HEK293T (cell line): ENCODE measurements at regions not wholly inside any gene's neighbourhood (a gene's known extent, or its start where the extent isn't known, plus 50 kb on each side); places are given as distances from the start of the nearest gene placed in this dataset.

Experiments used
- BHLHE40 ChIP-seq: fragments of 450-650 bp; IDR thresholded peaks from 2 replicates; pipeline ENCODE4 v1.6.1; 2016; ENCODE audit warnings: mild to moderate bottlenecking, moderate library complexity, borderline replicate concordance
- CTBP1 ChIP-seq: fragments of 450-650 bp; IDR thresholded peaks from 2 replicates; pipeline ENCODE4 v1.6.1; 2016; ENCODE audit warnings: borderline replicate concordance
- ELF4 ChIP-seq: fragments of 450-650 bp; IDR thresholded peaks from 2 replicates; pipeline ENCODE4 v1.6.1; 2017; ENCODE audit warnings: antibody characterized with exemption
- FOXK2 ChIP-seq: fragments of 450-650 bp; IDR thresholded peaks from 2 replicates; pipeline ENCODE4 v1.6.1; 2016; ENCODE audit warnings: mild to moderate bottlenecking
- FOXM1 ChIP-seq: fragments of 450-650 bp; IDR thresholded peaks from 2 replicates; pipeline ENCODE4 v1.6.1; 2017; ENCODE audit warnings: mild to moderate bottlenecking, borderline replicate concordance
- LEF1 ChIP-seq: fragments of 450-650 bp; IDR thresholded peaks from 2 replicates; pipeline ENCODE4 v1.6.1; 2017; ENCODE audit warnings: mild to moderate bottlenecking, borderline replicate concordance
- PKNOX1 ChIP-seq: fragments of 450-650 bp; IDR thresholded peaks from 2 replicates; pipeline ENCODE4 v1.6.1; 2016
- SP1 ChIP-seq: fragments of 450-650 bp; IDR thresholded peaks from 2 replicates; pipeline ENCODE4 v1.6.1; 2017
- SUZ12 ChIP-seq: fragments of 450-650 bp; IDR thresholded peaks from 2 replicates; pipeline ENCODE4 v1.6.1; 2016; ENCODE audit warnings: mild to moderate bottlenecking
- TARDBP ChIP-seq: fragments of 450-650 bp; IDR thresholded peaks from 2 replicates; pipeline ENCODE4 v1.6.1; 2016
- ZNF384 ChIP-seq: fragments of 450-650 bp; IDR thresholded peaks from 2 replicates; pipeline ENCODE4 v1.6.1; 2016

DNA sequence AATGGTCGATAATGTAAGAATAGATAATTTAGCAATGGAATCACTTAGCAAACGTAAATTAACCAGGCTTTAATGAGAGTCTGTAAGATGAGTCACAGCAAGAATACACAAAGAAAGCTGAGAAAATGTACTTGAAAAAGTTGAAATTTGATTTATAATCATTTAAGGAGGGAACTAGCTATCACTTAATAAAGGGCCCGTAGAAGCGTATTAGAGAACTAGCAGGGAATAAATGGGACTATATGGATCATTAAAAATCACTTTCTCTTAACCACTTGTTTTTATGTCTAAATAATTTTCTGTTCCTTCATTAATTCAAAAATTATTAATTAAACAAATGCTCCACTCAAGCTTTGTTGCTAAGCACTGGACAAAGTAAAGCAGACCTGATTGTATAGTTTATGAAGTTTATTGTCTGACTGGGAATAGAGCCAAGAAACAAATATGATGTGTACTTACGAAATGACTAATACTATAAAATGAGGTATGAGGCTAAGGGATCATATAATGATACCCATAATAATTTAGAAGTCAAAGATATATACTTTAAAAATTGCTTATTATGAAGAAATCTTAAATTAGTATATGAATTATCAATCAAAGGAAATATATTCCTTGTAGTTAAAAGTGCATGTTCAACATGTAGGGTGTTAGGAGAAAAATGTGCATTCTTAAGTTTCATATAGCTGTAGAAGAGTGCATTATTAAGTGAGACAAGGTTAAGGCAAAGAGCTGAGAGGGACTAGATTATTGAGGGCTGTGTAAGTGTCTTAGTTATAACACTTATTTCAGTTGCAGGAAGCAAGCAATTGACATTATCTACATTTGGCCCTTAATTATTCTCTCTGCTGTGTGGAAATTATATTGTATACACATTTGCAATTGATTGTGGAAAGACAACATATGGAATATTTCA lies 196.8 kb downstream of the PRDM9 start:
- no peak for TF ChIP-seq ELF4
- TF ChIP-seq PKNOX1: no peak
- TF ChIP-seq FOXK2: no peak
- no peak for TF ChIP-seq SUZ12
- TF ChIP-seq TARDBP: no peak
- no peak for TF ChIP-seq ZNF384
- TF ChIP-seq CTBP1: no peak
- TF ChIP-seq FOXM1: no peak
- no peak for TF ChIP-seq BHLHE40
- TF ChIP-seq LEF1: no peak
- no peak for TF ChIP-seq SP1
